Uterus (tissue), 2 donors: ENCODE measurements at regions not wholly inside any gene's neighbourhood (a gene's known extent, or its start where the extent isn't known, plus 50 kb on each side); places are given as distances from the start of the nearest gene placed in this dataset.

ENCODE experiments used
- CTCF ChIP-seq, 4 experiments: fragments of 200-600 bp in 2 of 4; fragments of 450-650 bp in 2 of 4; sonication (generic) in 2 of 4; IDR thresholded peaks; one replicate each; pipeline ENCODE4 v1.5.1; 2016 to 2019; ENCODE audit warnings: antibody characterized with exemption in 4 of 4, mild to moderate bottlenecking in 2 of 4, moderate library complexity in 1 of 4
- POLR2A ChIP-seq, 2 donors: fragments of 450-650 bp; IDR thresholded peaks; one replicate each; pipeline ENCODE4 v1.6.1; 2016; ENCODE audit warnings: antibody characterized with exemption in 2 of 2, mild to moderate bottlenecking in 1 of 2, moderate library complexity in 1 of 2

GRCh38 chr3:153574445-153574844 lies 412.4 kb downstream of the RAP2B start:
- no peak for TF ChIP-seq CTCF (IDR thresholded peaks at IDR 0.05)
- TF ChIP-seq POLR2A (IDR thresholded peaks at IDR 0.05): no peak
